Testis (tissue), 2 donors: ENCODE measurements at regions not wholly inside any gene's neighbourhood (a gene's known extent, or its start where the extent isn't known, plus 50 kb on each side); places are given as distances from the start of the nearest gene placed in this dataset.

Source experiments
- DNase-seq: peaks from one replicate; pipeline ENCODE4 v3.0.0-alpha.2; 2019
- H3K27ac ChIP-seq, 2 donors: fragments of 200-600 bp; sonication (generic); one replicate each; pipeline ENCODE4 v1.5.1; 2019
- H3K27me3 ChIP-seq: fragments of 200-600 bp; sonication (generic); one replicate; pipeline ENCODE4 v1.5.1; 2019
- H3K36me3 ChIP-seq: fragments of 200-600 bp; sonication (generic); one replicate; pipeline ENCODE4 v1.5.1; 2017; ENCODE audit warnings: low read depth; ENCODE audit errors: missing control alignments
- H3K4me1 ChIP-seq: fragments of 200-600 bp; sonication (generic); one replicate; pipeline ENCODE4 v1.5.1; 2019
- H3K4me3 ChIP-seq, 2 donors: fragments of 200-600 bp; sonication (generic); one replicate each; pipeline ENCODE4 v1.5.1; 2017 to 2019
- H3K9me3 ChIP-seq: fragments of 200-600 bp; sonication (generic); one replicate; pipeline ENCODE4 v1.5.1; 2017
- POLR2A ChIP-seq: fragments of 450-650 bp; IDR thresholded peaks from one replicate; pipeline ENCODE4 v1.6.1; 2017; ENCODE audit warnings: antibody characterized with exemption, mild to moderate bottlenecking, moderate library complexity
- WGBS, 2 donors: methylation state at CpG; one replicate each; pipeline ENCODE4 v1.1.5; 2018; 5-methylcytosine and 5-hydroxymethylcytosine counted together
- intact Hi-C: fragments of 100-400 bp; cut with DNase I; formaldehyde crosslinking; loops from one replicate; pipeline ENCODE4 v1.15.1; 2023; ENCODE audit warnings: low total_unique reads
- TF ChIP-seq, protein P1 (sequence below), 3 experiments: fragments of 450-650 bp in 2 of 3; fragments of 200-600 bp in 1 of 3; sonication (generic) in 1 of 3; IDR thresholded peaks; one replicate each; pipeline ENCODE4 v1.5.1; 2016 to 2019; ENCODE audit warnings: antibody characterized with exemption in 3 of 3, mild to moderate bottlenecking in 2 of 3, moderate library complexity in 1 of 3

- no peak overlapping the region for H3K27ac ChIP-seq
- no peak overlapping the region for H3K4me3 ChIP-seq
- peak; percentile 93 for DNase-seq
- TF ChIP-seq POLR2A, result no peak
- TF ChIP-seq, protein P1, sequence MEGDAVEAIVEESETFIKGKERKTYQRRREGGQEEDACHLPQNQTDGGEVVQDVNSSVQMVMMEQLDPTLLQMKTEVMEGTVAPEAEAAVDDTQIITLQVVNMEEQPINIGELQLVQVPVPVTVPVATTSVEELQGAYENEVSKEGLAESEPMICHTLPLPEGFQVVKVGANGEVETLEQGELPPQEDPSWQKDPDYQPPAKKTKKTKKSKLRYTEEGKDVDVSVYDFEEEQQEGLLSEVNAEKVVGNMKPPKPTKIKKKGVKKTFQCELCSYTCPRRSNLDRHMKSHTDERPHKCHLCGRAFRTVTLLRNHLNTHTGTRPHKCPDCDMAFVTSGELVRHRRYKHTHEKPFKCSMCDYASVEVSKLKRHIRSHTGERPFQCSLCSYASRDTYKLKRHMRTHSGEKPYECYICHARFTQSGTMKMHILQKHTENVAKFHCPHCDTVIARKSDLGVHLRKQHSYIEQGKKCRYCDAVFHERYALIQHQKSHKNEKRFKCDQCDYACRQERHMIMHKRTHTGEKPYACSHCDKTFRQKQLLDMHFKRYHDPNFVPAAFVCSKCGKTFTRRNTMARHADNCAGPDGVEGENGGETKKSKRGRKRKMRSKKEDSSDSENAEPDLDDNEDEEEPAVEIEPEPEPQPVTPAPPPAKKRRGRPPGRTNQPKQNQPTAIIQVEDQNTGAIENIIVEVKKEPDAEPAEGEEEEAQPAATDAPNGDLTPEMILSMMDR (IDR thresholded peaks at IDR 0.05), result peak; percentile 66 to 80 (median 69)
- H3K4me1 ChIP-seq, result no peaks in the 10 kb centered on the region
- 41 to 44% methylated on average over 3 of the region's 3 CpGs for WGBS, 2 donors
- H3K9me3 ChIP-seq, result no peaks in the 10 kb centered on the region
- no peaks in the 10 kb centered on the region for H3K36me3 ChIP-seq
- no peaks in the 10 kb centered on the region for H3K27me3 ChIP-seq
- intact Hi-C loops, result no loop called here
Measured at GRCh38 chr11:88016392-88017170, 158.7 kb downstream of the RAB38 start.

- 85 to 88% methylated on average over 2 of the region's 2 CpGs for WGBS, 2 donors
- Histone ChIP-seq H3K27ac (no peak overlapping the region), H3K36me3 (no peaks in the 10 kb centered on the region), H3K4me3 (no peak overlapping the region), H3K27me3 (no peaks in the 10 kb centered on the region), H3K9me3 (no peaks in the 10 kb centered on the region), H3K4me1 (no peaks in the 10 kb centered on the region)
- no peak for DNase-seq
- intact Hi-C loops, result no loop called here
- TF ChIP-seq POLR2A, result no peak
- TF ChIP-seq, protein P1 (IDR thresholded peaks at IDR 0.05), result no peak
Measured at GRCh38 chr11:88015170-88015569, 160.1 kb downstream of the RAB38 start.

GRCh38 chr11:88013508-88014065 is 161.7 kb downstream of the RAB38 start:
- no peak overlapping the region for H3K27ac ChIP-seq

DNA sequence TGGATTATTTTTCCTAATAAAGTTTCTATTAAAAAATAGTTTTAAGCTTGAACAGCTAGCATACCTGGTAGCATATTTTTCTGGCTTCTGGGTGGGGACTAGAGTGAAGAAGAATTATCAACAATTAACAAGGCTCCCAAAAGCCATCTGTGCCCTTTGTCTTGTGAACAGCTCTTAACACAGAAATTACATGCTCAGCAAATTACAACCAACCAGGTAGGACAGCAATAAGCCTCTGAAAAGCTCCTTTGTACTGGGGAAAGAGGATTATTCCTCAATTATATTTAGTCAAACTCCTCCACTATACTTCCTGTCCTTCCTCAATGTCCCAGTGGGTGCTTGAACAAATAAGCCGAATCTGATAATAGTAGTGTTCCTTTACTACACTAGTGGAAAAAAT is 162.8 kb downstream of the RAB38 start:
- Histone ChIP-seq H3K36me3 (no peaks in the 10 kb centered on the region), H3K27ac (no peak overlapping the region), H3K4me1 (no peaks in the 10 kb centered on the region), H3K27me3 (no peaks in the 10 kb centered on the region), H3K9me3 (no peaks in the 10 kb centered on the region), H3K4me3 (no peak overlapping the region)
- no peak for TF ChIP-seq POLR2A
- TF ChIP-seq, protein P1 (IDR thresholded peaks at IDR 0.05), result no peak
- 46 to 55% methylated on average over 1 of the region's 1 CpG for WGBS, 2 donors
- DNase-seq, result no peak
- intact Hi-C loops, result no loop called here

More at GRCh38 chr11:88013508-88014065, 161.7 kb downstream of the RAB38 start:
- Histone ChIP-seq H3K9me3 (no peaks in the 10 kb centered on the region), H3K27me3 (no peaks in the 10 kb centered on the region), H3K4me3 (no peak overlapping the region), H3K36me3 (no peaks in the 10 kb centered on the region), H3K4me1 (no peaks in the 10 kb centered on the region)
- TF ChIP-seq, protein P1 (IDR thresholded peaks at IDR 0.05), result no peak
- DNase-seq, result no peak
- 60 to 69% methylated on average over 3 of the region's 3 CpGs for WGBS, 2 donors
- intact Hi-C loops, result no loop called here

DNA sequence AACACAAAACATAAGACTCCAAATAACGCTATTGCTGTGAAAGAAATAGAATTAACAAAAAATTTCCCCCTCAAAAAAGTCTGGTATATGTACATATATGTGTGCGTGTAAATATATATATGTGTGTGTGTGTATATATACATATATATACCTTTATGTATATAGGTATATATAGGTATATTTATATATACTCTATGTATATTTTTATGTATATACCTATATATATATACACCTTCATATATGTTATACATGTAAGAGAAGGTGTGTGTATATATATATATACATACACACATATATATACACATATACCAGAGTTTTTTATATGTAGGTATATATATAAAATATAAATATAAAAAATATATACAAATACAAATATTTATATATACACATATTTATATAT is 199.2 kb downstream of the RAB38 start:
- WGBS, 2 donors, result 86 to 90% methylated on average over 2 of the region's 2 CpGs
- no peaks in the 10 kb centered on the region for H3K9me3 ChIP-seq
- DNase-seq, result no peak
- H3K27ac ChIP-seq, result no peak overlapping the region
- no peak for TF ChIP-seq POLR2A
- TF ChIP-seq, protein P1 (IDR thresholded peaks at IDR 0.05), result no peak
- H3K4me3 ChIP-seq, result no peak overlapping the region
- no peaks in the 10 kb centered on the region for H3K27me3 ChIP-seq
- intact Hi-C loops, result no loop called here
- H3K36me3 ChIP-seq, result no peaks in the 10 kb centered on the region
- no peaks in the 10 kb centered on the region for H3K4me1 ChIP-seq
